A549 (cell line): ENCODE measurements at regions not wholly inside any gene's neighbourhood (a gene's known extent, or its start where the extent isn't known, plus 50 kb on each side); places are given as distances from the start of the nearest gene placed in this dataset.

Source experiments
- ATAC-seq, 2 experiments: fragments of 200-7000 bp in 1 of 2; fragments of >200 bp in 1 of 2; cut with Nextera tagmentation in 1 of 2; cut with Tn5 transposase in 1 of 2; 3 replicates each; pipeline versions ENCODE4 v1.8.0 to v1.9.1; 2018 to 2020; ENCODE audit warnings: mild to moderate bottlenecking in 1 of 2, moderate library complexity in 1 of 2
- CTCF ChIA-PET: fragments of 300-600 bp; sonication (Branson Sonifier 250); formaldehyde crosslinking; extraction: SDS; loops from one replicate; lab custom pipeline; 2021; ENCODE audit warnings: antibody characterized with exemption, inconsistent platforms; lab: Yijun Ruan, JAX
- POLR2A ChIA-PET: fragments of 350-600 bp; formaldehyde crosslinking; extraction: SDS; loops from one replicate; lab custom pipeline; 2021; ENCODE audit warnings: antibody characterized with exemption, inconsistent platforms; lab: Yijun Ruan, JAX
- DNase-seq, 2 experiments: peaks; one replicate each; pipeline versions ENCODE4 v3.0.0 to v3.0.0-alpha.2; 2011 to 2016; ENCODE audit warnings: low read depth in 1 of 2, low spot score in 1 of 2
- FAIRE-seq: peaks from 2 replicates; lab custom pipeline; 2011; peaks lifted over from hg19 to GRCh38; lab: Jason Lieb, UNC
- H3K27ac ChIP-seq, 2 experiments: fragments of >200 bp; sonication (Bioruptor Twin); formaldehyde crosslinking; 3 replicates each; pipeline ENCODE4 v1.5.1; 2016 to 2017
- H3K4me1 ChIP-seq: fragments of >200 bp; sonication (Bioruptor Twin); formaldehyde crosslinking; 3 replicates; pipeline ENCODE4 v1.6.1; 2016
- H3K4me2 ChIP-seq: fragments of >200 bp; sonication (Bioruptor Twin); formaldehyde crosslinking; 3 replicates; pipeline ENCODE4 v1.6.1; 2016
- H3K4me3 ChIP-seq: fragments of >200 bp; sonication (Bioruptor Twin); formaldehyde crosslinking; 3 replicates; pipeline ENCODE4 v1.5.1; 2016
- H3K9me3 ChIP-seq: fragments of >200 bp; sonication (Bioruptor Twin); formaldehyde crosslinking; 3 replicates; pipeline ENCODE4 v1.6.1; 2016
- CBX8 ChIP-seq: fragments of 200-600 bp; sonication (generic); IDR thresholded peaks from 2 replicates; pipeline ENCODE4 v1.6.1; 2016
- CEBPB ChIP-seq, 2 experiments: fragments of >200 bp in 1 of 2; sonication (Bioruptor Twin) in 1 of 2; formaldehyde crosslinking in 1 of 2; IDR thresholded peaks; 2 replicates each; pipeline ENCODE4 v1.6.1; 2012 to 2016
- CHD2 ChIP-seq: fragments of 150-350 bp; IDR thresholded peaks from 2 replicates; pipeline ENCODE4 v1.6.1; 2014; ENCODE audit warnings: low read length; ENCODE audit not compliant: partially characterized antibody
- EHF ChIP-seq: fragments of 250-450 bp; sonication (Bioruptor Pico); IDR thresholded peaks from 2 replicates; pipeline ENCODE4 v1.5.0; 2020; ENCODE audit warnings: mild to moderate bottlenecking
- EHMT2 ChIP-seq: fragments of 200-600 bp; sonication (generic); IDR thresholded peaks from 2 replicates; pipeline ENCODE4 v1.6.1; 2016; ENCODE audit warnings: antibody characterized with exemption, low read depth, mild to moderate bottlenecking, moderate library complexity
- EP300 ChIP-seq, 2 experiments: fragments of >200 bp; sonication (Bioruptor Twin); formaldehyde crosslinking; IDR thresholded peaks; 2 replicates in 1 of 2; 3 replicates in 1 of 2; pipeline ENCODE4 v1.6.1; 2016 to 2017
- FOSB ChIP-seq: fragments of 250-450 bp; sonication (Bioruptor Pico); IDR thresholded peaks from 2 replicates; pipeline ENCODE4 v1.5.0; 2020; ENCODE audit warnings: mild to moderate bottlenecking, moderate library complexity
- FOSL2 ChIP-seq, 2 experiments: fragments of 450-650 bp in 1 of 2; fragments of >200 bp in 1 of 2; sonication (Bioruptor Twin) in 1 of 2; formaldehyde crosslinking; IDR thresholded peaks; 2 replicates each; pipeline versions ENCODE4 v1.5.0 to v1.6.1; 2016 to 2020; ENCODE audit warnings: mild to moderate bottlenecking in 1 of 2, moderate library complexity in 1 of 2
- HEYL ChIP-seq: fragments of 250-450 bp; sonication (Bioruptor Pico); IDR thresholded peaks from 2 replicates; pipeline ENCODE4 v1.8.0; 2021; ENCODE audit warnings: mild to moderate bottlenecking, moderate library complexity
- HOXA7 ChIP-seq: fragments of 250-450 bp; sonication (Bioruptor Pico); IDR thresholded peaks from 2 replicates; pipeline ENCODE4 v1.5.0; 2020; ENCODE audit warnings: mild to moderate bottlenecking, moderate library complexity
- HOXB13 ChIP-seq: fragments of 250-450 bp; sonication (Bioruptor Pico); IDR thresholded peaks from 2 replicates; pipeline ENCODE4 v1.5.0; 2020; ENCODE audit warnings: low read depth, mild to moderate bottlenecking, moderate library complexity
- JUNB ChIP-seq: fragments of >200 bp; sonication (Bioruptor Twin); formaldehyde crosslinking; IDR thresholded peaks from 2 replicates; pipeline ENCODE4 v1.6.1; 2016
- KDM5A ChIP-seq: fragments of 200-600 bp; sonication (generic); IDR thresholded peaks from 2 replicates; pipeline ENCODE4 v1.6.1; 2016; ENCODE audit warnings: antibody characterized with exemption, mild to moderate bottlenecking
- MAZ ChIP-seq: fragments of 150-350 bp; IDR thresholded peaks from 2 replicates; pipeline ENCODE4 v1.6.1; 2014; ENCODE audit warnings: antibody characterized with exemption, low read depth, low read length, borderline replicate concordance
- PHF8 ChIP-seq: fragments of 200-600 bp; sonication (generic); IDR thresholded peaks from 2 replicates; pipeline ENCODE4 v1.6.1; 2016; ENCODE audit warnings: low read depth, mild to moderate bottlenecking, antibody characterized with exemption, moderate library complexity, borderline replicate concordance
- RAD21 ChIP-seq, 2 experiments: fragments of >200 bp in 1 of 2; sonication (Bioruptor Twin) in 1 of 2; formaldehyde crosslinking in 1 of 2; IDR thresholded peaks in 1 of 2; conservative IDR thresholded peaks in 1 of 2; 2 replicates in 1 of 2; 3 replicates in 1 of 2; pipeline ENCODE4 v1.6.1; 2012 to 2018; ENCODE audit warnings: inconsistent platforms in 1 of 2
- SREBF2 ChIP-seq: fragments of 450-650 bp; IDR thresholded peaks from 2 replicates; pipeline ENCODE4 v1.6.1; 2014; ENCODE audit warnings: mild to moderate bottlenecking, moderate library complexity
- ZC3H11A ChIP-seq: fragments of 450-650 bp; IDR thresholded peaks from 2 replicates; pipeline ENCODE4 v1.6.1; 2014; ENCODE audit warnings: antibody characterized with exemption, mild to moderate bottlenecking
- ZFP36 ChIP-seq: fragments of 450-650 bp; IDR thresholded peaks from 2 replicates; pipeline ENCODE4 v1.6.1; 2014; ENCODE audit warnings: borderline replicate concordance; ENCODE audit not compliant: partially characterized antibody
- ZSCAN20 ChIP-seq: fragments of 250-450 bp; sonication (Bioruptor Pico); IDR thresholded peaks from 2 replicates; pipeline ENCODE4 v1.8.0; 2022; ENCODE audit warnings: mild to moderate bottlenecking, moderate library complexity
- WGBS: methylation state at CpG from one replicate; pipeline ENCODE4 v1.1.6; 2017; ENCODE audit errors: missing lambda C conversion rate; 5-methylcytosine and 5-hydroxymethylcytosine counted together
- TF ChIP-seq, protein P1 (sequence below): fragments of 450-650 bp; IDR thresholded peaks from 2 replicates; pipeline ENCODE4 v1.6.1; 2014; ENCODE audit warnings: antibody characterized with exemption
- TF ChIP-seq, protein P2 (sequence below): fragments of 200-600 bp; sonication (generic); IDR thresholded peaks from 2 replicates; pipeline ENCODE4 v1.6.1; 2016; ENCODE audit warnings: antibody characterized with exemption, mild to moderate bottlenecking, moderate library complexity
- TF ChIP-seq, protein P3 (sequence below): fragments of >200 bp; sonication (Bioruptor Twin); formaldehyde crosslinking; IDR thresholded peaks from 2 replicates; pipeline ENCODE4 v1.6.1; 2016

DNA sequence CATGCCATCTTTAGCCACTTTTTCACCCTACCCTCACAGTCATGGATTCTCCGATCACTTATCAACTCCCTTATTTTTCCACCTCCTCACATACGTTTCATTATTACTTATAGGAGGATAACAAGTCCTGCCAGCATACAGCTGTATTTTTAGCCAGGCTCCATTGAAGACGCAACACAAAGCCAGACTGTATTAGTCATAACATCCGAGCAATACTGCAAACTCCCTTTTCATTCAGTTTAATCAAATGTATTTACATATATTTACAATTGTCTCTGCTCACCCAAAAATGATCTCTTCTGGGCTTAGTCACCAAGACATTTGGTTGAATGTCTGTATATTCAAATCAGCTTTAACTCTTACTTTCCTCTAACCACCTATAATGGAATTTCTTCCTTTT is 126.4 kb upstream of the PRLR start:
- POLR2A ChIA-PET: no interaction called here
- no peak overlapping the region for H3K4me3 ChIP-seq
- H3K9me3 ChIP-seq: no peaks in the 10 kb centered on the region
- FAIRE-seq (no peak), ATAC-seq (no peak), DNase-seq (no peak)
- H3K27ac ChIP-seq: no peak overlapping the region
- 31% methylated on average over 4 of the region's 4 CpGs for WGBS
- no peaks in the 10 kb centered on the region for H3K4me1 ChIP-seq
- no peak for TF ChIP-seq PHF8
- no peak for TF ChIP-seq JUNB
- no peak for TF ChIP-seq ZFP36
- TF ChIP-seq KDM5A: no peak
- no peak for TF ChIP-seq CEBPB (IDR thresholded peaks at IDR 0.05)
- TF ChIP-seq EHF: no peak
- TF ChIP-seq MAZ: no peak
- no peak for TF ChIP-seq ZSCAN20 (CRISPR knock-in tag)
- TF ChIP-seq RAD21 (conservative IDR thresholded peaks at IDR 0.05 in 1 of 2, IDR thresholded peaks at IDR 0.05 in 1 of 2): no peak
- no peak for TF ChIP-seq SREBF2
- TF ChIP-seq HOXB13 (CRISPR knock-in tag): no peak
- no peak for TF ChIP-seq CHD2
- TF ChIP-seq FOSL2 (IDR thresholded peaks at IDR 0.05): no peak
- no peak for TF ChIP-seq FOSL2 (CRISPR knock-in tag; IDR thresholded peaks at IDR 0.05)
- TF ChIP-seq EHMT2: no peak
- TF ChIP-seq, all 56 proteins: peak for 0
- CTCF ChIA-PET: no interaction called here
- no peak overlapping the region for H3K4me2 ChIP-seq

DNA sequence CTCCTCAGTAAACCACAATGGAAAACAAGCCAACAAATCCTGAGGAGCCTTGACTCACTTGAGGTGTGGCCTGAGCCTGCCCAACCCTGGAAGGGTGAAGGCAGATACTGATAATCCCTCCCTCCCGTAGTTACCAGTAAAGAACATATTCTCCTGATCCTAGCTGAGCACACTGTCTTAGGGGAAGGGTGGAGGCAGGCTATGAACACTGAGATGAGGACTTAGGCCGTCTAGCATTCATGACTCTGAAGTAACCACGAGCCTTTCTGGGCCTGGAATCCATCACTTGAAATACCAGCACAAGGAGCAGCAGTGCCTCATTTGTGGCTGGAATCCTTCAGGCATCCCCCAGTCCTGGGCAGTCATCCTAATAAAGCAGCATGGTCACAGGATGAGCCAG is 124.5 kb upstream of the PRLR start:
- Histone ChIP-seq H3K4me1 (no peaks in the 10 kb centered on the region), H3K9me3 (no peaks in the 10 kb centered on the region)
- DNase-seq: no peak
- WGBS: 3% methylated on average over 3 of the region's 3 CpGs
- ATAC-seq: no peak
- TF ChIP-seq EP300 (IDR thresholded peaks at IDR 0.05): no peak
- TF ChIP-seq ZC3H11A: no peak
- TF ChIP-seq CBX8: no peak
- TF ChIP-seq, protein P1, sequence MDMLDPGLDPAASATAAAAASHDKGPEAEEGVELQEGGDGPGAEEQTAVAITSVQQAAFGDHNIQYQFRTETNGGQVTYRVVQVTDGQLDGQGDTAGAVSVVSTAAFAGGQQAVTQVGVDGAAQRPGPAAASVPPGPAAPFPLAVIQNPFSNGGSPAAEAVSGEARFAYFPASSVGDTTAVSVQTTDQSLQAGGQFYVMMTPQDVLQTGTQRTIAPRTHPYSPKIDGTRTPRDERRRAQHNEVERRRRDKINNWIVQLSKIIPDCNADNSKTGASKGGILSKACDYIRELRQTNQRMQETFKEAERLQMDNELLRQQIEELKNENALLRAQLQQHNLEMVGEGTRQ: no peak
- TF ChIP-seq, protein P2, sequence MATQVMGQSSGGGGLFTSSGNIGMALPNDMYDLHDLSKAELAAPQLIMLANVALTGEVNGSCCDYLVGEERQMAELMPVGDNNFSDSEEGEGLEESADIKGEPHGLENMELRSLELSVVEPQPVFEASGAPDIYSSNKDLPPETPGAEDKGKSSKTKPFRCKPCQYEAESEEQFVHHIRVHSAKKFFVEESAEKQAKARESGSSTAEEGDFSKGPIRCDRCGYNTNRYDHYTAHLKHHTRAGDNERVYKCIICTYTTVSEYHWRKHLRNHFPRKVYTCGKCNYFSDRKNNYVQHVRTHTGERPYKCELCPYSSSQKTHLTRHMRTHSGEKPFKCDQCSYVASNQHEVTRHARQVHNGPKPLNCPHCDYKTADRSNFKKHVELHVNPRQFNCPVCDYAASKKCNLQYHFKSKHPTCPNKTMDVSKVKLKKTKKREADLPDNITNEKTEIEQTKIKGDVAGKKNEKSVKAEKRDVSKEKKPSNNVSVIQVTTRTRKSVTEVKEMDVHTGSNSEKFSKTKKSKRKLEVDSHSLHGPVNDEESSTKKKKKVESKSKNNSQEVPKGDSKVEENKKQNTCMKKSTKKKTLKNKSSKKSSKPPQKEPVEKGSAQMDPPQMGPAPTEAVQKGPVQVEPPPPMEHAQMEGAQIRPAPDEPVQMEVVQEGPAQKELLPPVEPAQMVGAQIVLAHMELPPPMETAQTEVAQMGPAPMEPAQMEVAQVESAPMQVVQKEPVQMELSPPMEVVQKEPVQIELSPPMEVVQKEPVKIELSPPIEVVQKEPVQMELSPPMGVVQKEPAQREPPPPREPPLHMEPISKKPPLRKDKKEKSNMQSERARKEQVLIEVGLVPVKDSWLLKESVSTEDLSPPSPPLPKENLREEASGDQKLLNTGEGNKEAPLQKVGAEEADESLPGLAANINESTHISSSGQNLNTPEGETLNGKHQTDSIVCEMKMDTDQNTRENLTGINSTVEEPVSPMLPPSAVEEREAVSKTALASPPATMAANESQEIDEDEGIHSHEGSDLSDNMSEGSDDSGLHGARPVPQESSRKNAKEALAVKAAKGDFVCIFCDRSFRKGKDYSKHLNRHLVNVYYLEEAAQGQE: no peak
- TF ChIP-seq FOSB: no peak
- TF ChIP-seq, protein P3, sequence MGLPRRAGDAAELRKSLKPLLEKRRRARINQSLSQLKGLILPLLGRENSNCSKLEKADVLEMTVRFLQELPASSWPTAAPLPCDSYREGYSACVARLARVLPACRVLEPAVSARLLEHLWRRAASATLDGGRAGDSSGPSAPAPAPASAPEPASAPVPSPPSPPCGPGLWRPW: no peak
- no peak for TF ChIP-seq HEYL (CRISPR knock-in tag)
- no peak for TF ChIP-seq HOXA7
- TF ChIP-seq, all 56 proteins: peak for 0
- H3K4me3 ChIP-seq: no peak overlapping the region
- ChIA-PET CTCF (interaction anchor here (0.6 to 0.7 kb wide), 2 partner anchors 33 to 36 kb away, joined by 3 read pairs; no protein-coding TSS in a partner anchor), POLR2A (no interaction called here)
- no peak overlapping the region for H3K27ac ChIP-seq
- FAIRE-seq: no peak
- no peak overlapping the region for H3K4me2 ChIP-seq
